Adipocyte (in vitro differentiated cells): ENCODE measurements at regions not wholly inside any gene's neighbourhood (a gene's known extent, or its start where the extent isn't known, plus 50 kb on each side); places are given as distances from the start of the nearest gene placed in this dataset.

Source experiments
- DNase-seq: peaks from one replicate; pipeline ENCODE4 v3.0.0-alpha.2; 2015; ENCODE audit warnings: low read depth
- H3K27me3 ChIP-seq: replicated peaks from 2 replicates; pipeline ENCODE4 v1.7.0; 2013; ENCODE audit warnings: mild to moderate bottlenecking, low read length, moderate library complexity; ENCODE audit not compliant: control insufficient read depth, insufficient read depth
- H3K36me3 ChIP-seq: 2 replicates; pipeline ENCODE4 v1.7.0; 2013; ENCODE audit warnings: low read length, mild to moderate bottlenecking, moderate library complexity; ENCODE audit not compliant: control insufficient read depth, insufficient read depth, severe bottlenecking
- H3K4me1 ChIP-seq: 2 replicates; pipeline ENCODE4 v1.7.0; 2013; ENCODE audit warnings: mild to moderate bottlenecking, low read length, moderate library complexity; ENCODE audit not compliant: control insufficient read depth, insufficient read depth
- H3K4me3 ChIP-seq: 2 replicates; pipeline ENCODE4 v1.7.0; 2013; ENCODE audit warnings: mild to moderate bottlenecking, low read length, moderate library complexity
- H3K9ac ChIP-seq: 2 replicates; pipeline ENCODE4 v1.7.0; 2013; ENCODE audit warnings: mild to moderate bottlenecking, low read length, moderate library complexity
- H3K9me3 ChIP-seq: 2 replicates; pipeline ENCODE4 v1.7.0; 2013; ENCODE audit warnings: mild to moderate bottlenecking, low read length, moderate library complexity; ENCODE audit not compliant: control insufficient read depth

DNA sequence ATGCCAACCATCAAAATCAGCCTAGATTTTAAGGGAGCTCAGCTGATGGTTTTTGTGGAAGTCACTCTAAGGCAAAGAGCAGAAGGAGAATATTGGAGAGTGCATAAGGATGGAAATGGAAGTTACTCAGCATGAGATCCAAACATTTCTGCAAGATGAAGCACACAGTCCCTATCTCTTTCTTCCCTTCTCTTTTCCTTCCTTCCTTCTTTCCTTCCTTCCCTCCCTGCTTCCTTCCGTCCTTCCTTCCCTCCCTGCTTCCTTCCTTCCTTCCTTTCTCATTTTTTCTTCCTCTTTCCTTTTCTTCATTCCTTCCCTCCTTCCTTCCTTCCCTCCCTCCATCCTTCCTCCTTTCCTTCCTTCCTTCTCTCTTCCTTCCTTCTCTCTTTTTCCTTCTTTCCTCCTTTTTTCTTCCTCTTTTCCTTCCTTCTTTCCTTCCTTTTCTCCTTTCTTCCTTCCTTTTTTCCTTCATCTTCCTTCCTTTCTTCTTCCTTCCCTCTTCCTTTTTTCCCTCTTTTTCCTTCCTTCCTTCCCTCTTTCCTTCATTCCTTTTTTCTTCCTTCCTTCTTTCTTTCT lies 727.9 kb upstream of the CDH2 start:
- no peaks in the 10 kb centered on the region for H3K9me3 ChIP-seq
- H3K36me3 ChIP-seq, result no peaks in the 10 kb centered on the region
- no peak overlapping the region for H3K4me3 ChIP-seq
- no peak overlapping the region for H3K9ac ChIP-seq
- H3K27me3 ChIP-seq, result no peaks in the 10 kb centered on the region
- no peaks in the 10 kb centered on the region for H3K4me1 ChIP-seq
- no peak for DNase-seq

DNA sequence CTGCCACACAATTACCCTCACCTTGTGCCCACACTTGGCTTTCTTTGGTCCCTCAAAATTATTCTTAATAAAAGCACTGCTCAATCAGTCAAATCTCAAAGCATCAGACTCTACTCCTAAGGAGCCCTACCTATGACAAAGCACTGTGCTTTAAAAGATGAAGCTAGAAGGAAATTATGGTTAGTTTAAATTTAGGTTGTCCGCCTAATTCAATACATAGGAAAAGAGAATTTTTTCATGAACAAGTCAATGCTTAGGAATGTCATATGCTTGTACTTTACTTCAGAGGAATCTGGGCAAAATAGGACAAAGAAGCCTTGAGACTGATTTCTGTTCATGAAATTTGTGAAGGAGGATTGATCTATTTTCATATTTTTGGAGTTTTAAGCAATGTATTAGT lies 726.4 kb upstream of the CDH2 start:
- Histone ChIP-seq H3K4me3 (no peak overlapping the region), H3K4me1 (no peaks in the 10 kb centered on the region)
- DNase-seq, result peak; percentile 67

DNA sequence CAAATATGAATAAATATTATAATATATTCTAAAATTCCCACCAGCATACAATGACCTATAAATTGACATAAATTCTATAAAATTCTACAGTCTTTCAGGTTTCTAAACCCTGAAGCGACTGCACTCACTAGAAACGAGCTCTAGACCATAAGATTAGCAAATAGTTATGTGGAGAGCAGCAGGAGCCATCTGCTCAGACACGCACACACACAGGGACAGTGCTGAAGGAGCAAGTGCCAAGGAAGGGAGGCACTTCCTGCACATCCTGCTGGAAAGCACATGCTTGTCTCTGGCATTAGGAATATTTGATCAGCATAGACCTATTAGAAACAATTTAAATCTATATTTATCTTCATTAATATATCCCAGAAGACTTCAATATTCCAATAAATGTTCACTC lies 713.9 kb upstream of the CDH2 start:
- no peaks in the 10 kb centered on the region for H3K27me3 ChIP-seq

More for the DNA sequence above, 726.4 kb upstream of the CDH2 start:
- H3K9ac ChIP-seq, result no peak overlapping the region
- no peaks in the 10 kb centered on the region for H3K27me3 ChIP-seq
- no peaks in the 10 kb centered on the region for H3K9me3 ChIP-seq
- H3K36me3 ChIP-seq, result no peaks in the 10 kb centered on the region

DNA sequence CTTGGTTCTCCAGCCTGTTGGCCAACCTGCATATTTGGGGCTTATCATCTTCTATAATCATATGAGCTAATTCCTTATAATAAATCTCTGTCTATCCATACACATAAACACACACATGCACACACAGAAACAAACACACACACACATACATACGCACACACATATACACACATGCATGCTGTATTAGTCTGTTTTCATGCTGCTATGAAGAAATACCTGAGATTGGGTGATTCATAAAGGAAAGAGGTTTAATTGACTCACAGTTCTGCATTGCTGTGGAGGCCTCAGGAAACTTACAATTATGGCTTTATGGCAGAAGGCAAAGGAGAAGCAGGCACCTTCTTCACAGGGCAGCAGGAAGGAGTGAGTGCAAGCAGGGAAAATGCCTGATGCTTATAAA lies 707.4 kb upstream of the CDH2 start:
- no peak for DNase-seq
- Histone ChIP-seq H3K27me3 (no peaks in the 10 kb centered on the region), H3K9ac (no peak overlapping the region), H3K4me1 (no peaks in the 10 kb centered on the region), H3K4me3 (no peak overlapping the region), H3K9me3 (no peaks in the 10 kb centered on the region), H3K36me3 (no peaks in the 10 kb centered on the region)

More for the DNA sequence above, 713.9 kb upstream of the CDH2 start:
- no peaks in the 10 kb centered on the region for H3K36me3 ChIP-seq
- H3K9ac ChIP-seq, result no peak overlapping the region
- H3K9me3 ChIP-seq, result no peaks in the 10 kb centered on the region
- H3K4me1 ChIP-seq, result no peaks in the 10 kb centered on the region
- no peak for DNase-seq
- no peak overlapping the region for H3K4me3 ChIP-seq

DNA sequence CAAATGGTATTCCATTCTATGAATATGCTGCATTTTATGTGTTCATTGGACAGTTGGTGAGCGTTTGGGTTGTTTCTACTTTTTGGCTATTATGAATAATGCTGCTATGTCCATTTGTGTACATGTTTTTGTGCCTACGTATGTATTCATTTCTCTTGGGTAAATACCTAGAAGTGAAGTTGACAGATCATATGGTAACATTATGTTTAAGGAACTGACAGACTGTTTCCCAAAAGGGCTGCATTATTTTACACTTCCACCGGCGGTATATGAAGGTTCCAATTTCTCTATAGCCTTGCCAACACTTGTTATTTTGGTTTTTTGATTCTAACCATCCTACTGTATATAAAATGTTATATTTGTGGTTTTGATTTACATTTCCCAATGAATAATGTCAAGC lies 703.9 kb upstream of the CDH2 start:
- Histone ChIP-seq H3K27me3 (no peaks in the 10 kb centered on the region), H3K4me3 (no peak overlapping the region), H3K9ac (no peak overlapping the region), H3K9me3 (no peaks in the 10 kb centered on the region), H3K4me1 (no peaks in the 10 kb centered on the region), H3K36me3 (no peaks in the 10 kb centered on the region)
- no peak for DNase-seq

DNA sequence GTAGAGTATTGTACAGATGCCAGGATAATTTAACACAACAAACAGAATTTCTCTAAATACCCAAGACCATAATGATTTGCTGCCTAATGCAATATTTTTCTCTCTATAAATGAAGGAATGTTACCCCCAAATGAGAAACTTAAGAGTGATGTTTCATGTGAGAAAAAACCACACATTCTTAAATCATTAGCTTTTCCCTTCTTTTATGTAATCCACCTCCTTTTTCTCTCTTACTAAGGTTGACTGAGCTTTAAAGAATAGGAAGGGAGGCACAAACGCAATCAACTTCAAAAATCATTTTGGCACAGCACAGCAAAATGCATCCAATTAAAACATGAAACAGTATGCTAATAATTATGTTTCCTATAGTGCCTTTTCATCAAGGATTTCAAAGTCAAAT lies 698.1 kb upstream of the CDH2 start:
- Histone ChIP-seq H3K9me3 (no peaks in the 10 kb centered on the region), H3K36me3 (no peaks in the 10 kb centered on the region), H3K4me3 (no peak overlapping the region), H3K9ac (no peak overlapping the region), H3K4me1 (no peaks in the 10 kb centered on the region), H3K27me3 (no peaks in the 10 kb centered on the region)
- no peak for DNase-seq

DNA sequence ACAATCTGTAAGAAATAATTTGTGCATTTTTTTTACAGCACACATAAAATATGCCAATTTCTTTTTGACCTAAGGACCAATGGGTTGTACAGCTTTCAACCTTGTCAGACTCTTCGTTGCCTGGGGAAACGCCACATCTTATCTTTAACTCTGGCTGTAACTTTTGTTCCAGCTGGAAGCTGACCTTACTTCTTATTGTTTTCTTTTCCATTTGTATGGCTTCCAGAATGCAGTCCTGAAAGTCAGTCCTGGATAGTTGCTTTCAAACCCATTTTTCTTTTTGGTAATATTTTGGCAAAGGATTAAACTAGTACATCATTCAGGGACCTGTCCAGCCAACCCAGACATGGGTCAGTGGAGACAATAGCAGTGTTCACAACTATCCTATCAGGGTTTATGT lies 686.5 kb upstream of the CDH2 start:
- no peaks in the 10 kb centered on the region for H3K9me3 ChIP-seq
- H3K36me3 ChIP-seq, result no peaks in the 10 kb centered on the region
- no peak overlapping the region for H3K4me3 ChIP-seq
- H3K9ac ChIP-seq, result no peak overlapping the region
- H3K4me1 ChIP-seq, result no peaks in the 10 kb centered on the region
- H3K27me3 ChIP-seq, result no peaks in the 10 kb centered on the region
- DNase-seq, result no peak

DNA sequence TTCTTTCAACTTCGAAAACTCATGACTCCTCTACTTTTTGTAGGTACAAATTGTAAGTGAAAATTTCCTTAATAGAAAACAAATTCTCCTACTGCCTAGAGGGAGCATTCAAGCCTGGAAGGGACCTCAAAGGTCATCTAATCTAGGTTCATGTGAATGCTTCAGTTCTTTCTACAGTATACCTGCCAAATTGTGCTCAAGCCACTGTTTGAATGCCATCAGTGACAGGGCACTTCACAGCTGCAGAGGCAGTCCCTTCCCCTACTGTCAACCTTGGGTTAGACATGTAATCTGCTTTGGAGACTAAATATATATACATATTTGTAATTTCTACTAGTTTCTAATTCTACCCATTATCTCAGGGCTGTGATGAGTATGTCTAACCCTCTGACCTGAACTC lies 681.3 kb upstream of the CDH2 start:
- H3K9me3 ChIP-seq, result no peaks in the 10 kb centered on the region

DNA sequence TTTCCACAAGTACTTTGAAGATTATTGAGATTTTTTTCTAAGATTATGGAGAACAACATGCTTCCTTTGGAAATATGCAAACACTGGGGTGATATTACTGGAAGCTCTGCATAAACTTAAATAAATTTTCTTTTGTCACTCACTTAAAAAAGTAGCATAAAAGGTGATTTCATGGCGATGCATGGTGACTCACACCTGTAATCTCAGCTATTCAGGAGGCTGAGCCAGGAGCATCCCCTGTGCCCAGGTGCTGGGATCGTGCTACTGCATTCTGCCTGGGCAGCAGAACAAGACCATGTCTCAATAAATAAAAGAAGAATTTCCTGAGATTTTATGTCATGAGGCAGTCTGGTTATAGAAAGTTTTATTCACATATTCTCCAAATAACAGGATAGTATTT lies 679.1 kb upstream of the CDH2 start:
- H3K4me3 ChIP-seq, result no peak overlapping the region
- H3K36me3 ChIP-seq, result no peaks in the 10 kb centered on the region
- no peaks in the 10 kb centered on the region for H3K9me3 ChIP-seq
- H3K27me3 ChIP-seq, result no peaks in the 10 kb centered on the region
- no peak overlapping the region for H3K9ac ChIP-seq
- peaks cover 22% of the 10 kb centered on the region for H3K4me1 ChIP-seq
- peak; percentile 23 for DNase-seq

More for the DNA sequence above, 681.3 kb upstream of the CDH2 start:
- Histone ChIP-seq H3K36me3 (no peaks in the 10 kb centered on the region), H3K4me3 (no peak overlapping the region), H3K4me1 (peaks cover 22% of the 10 kb centered on the region), H3K27me3 (no peaks in the 10 kb centered on the region), H3K9ac (no peak overlapping the region)
- no peak for DNase-seq

DNA sequence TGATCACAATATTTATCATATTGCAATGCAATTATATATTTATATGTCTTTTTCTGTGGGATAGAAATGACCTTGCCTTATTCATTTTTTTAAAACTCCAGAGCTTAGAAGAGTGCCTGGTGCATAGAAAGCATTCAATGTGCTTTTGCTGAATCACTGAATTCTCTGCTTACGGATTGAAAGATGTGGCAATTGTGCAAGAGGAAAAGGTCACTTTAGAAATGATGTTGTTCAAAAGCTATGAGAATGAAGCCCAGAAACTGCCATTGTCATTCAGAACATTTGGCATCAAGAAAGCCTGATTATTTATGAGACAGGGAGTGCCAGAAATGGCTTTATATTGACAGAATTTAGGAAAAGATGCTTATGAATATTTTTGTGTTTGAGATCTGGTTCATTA lies 678.6 kb upstream of the CDH2 start:
- Histone ChIP-seq H3K9me3 (no peaks in the 10 kb centered on the region), H3K27me3 (no peaks in the 10 kb centered on the region), H3K9ac (peak overlapping the region; percentile 52), H3K4me1 (peaks cover 22% of the 10 kb centered on the region), H3K36me3 (no peaks in the 10 kb centered on the region), H3K4me3 (peak overlapping the region; percentile 43)
- peak; percentile 92 for DNase-seq

DNA sequence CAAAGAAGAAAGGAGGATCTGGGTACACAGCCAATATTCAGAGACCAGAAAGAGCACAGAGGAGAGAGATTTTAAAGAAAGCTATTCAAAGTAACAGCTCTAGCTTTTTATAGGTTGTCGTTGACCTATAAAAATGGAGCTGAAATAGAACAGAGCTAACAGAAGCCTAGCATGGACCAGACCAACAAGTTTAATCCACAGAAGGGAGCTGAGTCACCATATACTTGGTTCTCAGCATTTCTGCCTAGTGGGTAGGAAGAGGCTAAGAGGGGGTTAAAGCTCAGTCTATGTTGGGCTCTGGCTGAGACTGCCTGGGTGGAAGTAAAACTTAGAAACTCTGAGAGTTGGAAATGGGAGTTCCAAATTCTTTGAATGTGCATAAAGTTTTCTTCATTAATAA lies 678.0 kb upstream of the CDH2 start:
- no peaks in the 10 kb centered on the region for H3K36me3 ChIP-seq
- H3K9me3 ChIP-seq, result no peaks in the 10 kb centered on the region
- peak overlapping the region; percentile 52 for H3K9ac ChIP-seq
- peak overlapping the region; percentile 43 for H3K4me3 ChIP-seq
- H3K4me1 ChIP-seq, result peaks cover 22% of the 10 kb centered on the region
- peak; percentile 65 for DNase-seq
- H3K27me3 ChIP-seq, result no peaks in the 10 kb centered on the region

DNA sequence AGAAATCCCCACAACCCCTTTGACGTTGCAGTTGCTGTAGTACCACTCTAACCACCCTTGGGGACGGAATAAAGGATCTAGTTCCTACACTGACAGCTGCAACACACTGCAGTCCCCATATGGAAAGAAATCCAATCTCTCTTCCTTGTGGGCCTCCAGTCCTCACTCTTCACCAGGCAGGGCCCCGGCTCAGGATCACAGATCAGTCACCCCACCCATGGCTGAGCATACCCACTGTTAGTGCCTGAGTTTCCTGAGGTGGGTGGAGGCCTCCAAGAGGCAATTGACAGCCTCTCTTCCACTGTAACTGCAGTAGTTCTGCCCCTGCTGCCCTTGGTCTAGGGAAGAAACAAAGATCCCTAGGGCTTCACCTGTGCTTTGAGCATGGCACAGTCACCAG lies 670.0 kb upstream of the CDH2 start:
- no peaks in the 10 kb centered on the region for H3K27me3 ChIP-seq
- H3K4me1 ChIP-seq, result no peaks in the 10 kb centered on the region
- H3K9ac ChIP-seq, result no peak overlapping the region
- H3K4me3 ChIP-seq, result no peak overlapping the region
- no peak for DNase-seq
- no peaks in the 10 kb centered on the region for H3K36me3 ChIP-seq
- no peaks in the 10 kb centered on the region for H3K9me3 ChIP-seq
